HG03280 (cell line): ENCODE measurements at regions not wholly inside any gene's neighbourhood (a gene's known extent, or its start where the extent isn't known, plus 50 kb on each side); places are given as distances from the start of the nearest gene placed in this dataset.

Source experiments
- ATAC-seq: cut with Tn5 transposase; IDR thresholded peaks from one replicate; pipeline ENCODE4 v1.9.1; 2021; ENCODE audit warnings: mild to moderate bottlenecking, moderate library complexity; ENCODE audit not compliant: unreplicated experiment

DNA sequence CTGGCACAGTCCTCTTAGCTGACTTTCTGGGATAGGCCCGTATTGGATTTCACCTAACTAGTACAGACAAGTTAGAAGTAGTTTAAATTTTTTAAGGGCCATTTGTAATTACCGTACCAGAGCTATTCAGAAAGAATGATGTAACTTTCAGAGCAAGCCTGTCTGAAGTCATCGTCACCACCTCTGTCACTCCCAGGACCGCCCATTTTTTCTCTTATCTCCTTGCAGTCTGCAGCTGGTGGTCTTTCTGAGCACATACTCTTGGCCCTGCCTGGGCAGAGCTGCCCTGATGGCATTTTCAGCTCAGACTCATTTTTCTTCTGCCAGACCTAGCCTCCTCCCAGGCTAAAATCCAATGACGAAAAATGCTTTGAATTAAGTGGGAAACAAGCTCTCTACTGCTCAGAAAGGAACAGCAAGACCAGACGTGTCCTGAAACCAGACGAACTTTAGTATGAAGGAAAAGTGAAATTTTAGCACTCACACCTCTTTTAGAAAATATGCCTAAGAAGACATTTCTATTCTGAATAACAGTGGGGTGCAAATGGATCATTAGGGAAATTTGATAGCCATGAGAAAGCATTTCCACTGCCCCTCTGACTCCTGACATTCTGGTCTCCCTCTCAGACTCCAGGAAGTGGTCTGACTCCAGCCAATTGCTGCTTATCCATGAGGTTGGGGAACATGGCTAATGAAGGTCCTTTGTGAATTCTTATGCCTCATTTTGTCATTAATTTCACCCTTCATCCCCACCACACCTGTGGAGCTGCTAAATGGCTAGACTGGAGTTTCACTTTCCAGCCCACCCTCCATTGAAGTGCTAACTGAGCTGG is 162.4 kb upstream of the GYPA start:
- ATAC-seq = no peak

DNA sequence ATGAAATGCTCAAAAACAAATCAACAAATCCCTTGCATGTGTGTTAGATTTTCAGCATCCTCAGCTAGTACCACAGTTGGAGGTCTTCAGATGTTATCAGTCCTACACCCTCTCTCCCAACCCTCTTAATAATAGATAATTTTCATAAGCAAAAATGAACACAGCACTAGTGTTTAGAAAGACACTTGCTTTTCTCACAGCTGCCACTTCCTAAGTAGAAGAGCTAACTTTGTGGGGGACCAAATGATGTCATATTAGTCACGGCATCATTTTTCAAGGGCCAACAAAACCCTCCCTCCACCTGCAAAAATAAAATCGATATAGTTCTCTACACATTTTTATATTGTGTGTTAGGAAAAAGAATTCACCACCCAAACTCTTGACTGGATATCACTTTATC is 163.5 kb upstream of the GYPA start:
- no peak for ATAC-seq

DNA sequence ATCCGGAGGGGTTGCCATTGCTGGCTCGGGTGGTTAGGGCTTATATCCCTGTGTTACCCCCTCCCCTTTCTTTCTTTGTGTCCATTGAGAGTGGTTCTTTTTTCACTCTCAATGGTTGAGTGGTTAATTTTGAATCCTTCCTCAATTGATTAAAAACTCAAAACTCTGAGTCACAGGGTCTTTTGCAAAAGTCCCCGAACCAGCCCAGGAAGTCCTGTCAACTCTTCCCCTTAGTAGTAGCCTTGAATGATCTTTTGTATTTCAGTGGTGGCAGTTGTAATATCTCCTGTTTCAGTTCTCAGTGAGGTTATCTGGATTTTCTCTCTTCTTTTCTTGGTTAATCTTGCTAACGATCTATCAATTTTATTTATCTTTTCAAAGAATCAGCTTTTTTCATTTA is 170.0 kb upstream of the GYPA start:
- no peak for ATAC-seq

DNA sequence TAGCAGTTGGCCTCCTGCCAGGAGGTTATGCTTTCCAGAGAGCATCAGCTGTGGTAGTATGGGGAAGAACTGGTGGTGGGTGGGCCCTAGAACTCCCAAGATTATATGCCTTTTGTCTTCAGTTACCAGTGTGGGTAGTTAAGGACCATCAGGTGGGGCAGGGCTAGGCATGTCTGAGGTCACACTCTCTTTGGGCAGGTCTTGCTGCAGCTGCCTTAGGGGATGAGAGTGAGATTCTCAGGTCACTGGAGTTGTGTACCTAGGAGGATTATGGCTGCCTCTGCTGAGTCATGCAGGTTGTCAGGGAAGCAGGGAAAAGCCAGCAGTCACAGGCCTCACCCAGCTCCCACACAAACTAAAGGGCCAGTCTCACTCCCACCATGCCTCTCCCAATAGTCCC is 172.9 kb upstream of the GYPA start:
- no peak for ATAC-seq

DNA sequence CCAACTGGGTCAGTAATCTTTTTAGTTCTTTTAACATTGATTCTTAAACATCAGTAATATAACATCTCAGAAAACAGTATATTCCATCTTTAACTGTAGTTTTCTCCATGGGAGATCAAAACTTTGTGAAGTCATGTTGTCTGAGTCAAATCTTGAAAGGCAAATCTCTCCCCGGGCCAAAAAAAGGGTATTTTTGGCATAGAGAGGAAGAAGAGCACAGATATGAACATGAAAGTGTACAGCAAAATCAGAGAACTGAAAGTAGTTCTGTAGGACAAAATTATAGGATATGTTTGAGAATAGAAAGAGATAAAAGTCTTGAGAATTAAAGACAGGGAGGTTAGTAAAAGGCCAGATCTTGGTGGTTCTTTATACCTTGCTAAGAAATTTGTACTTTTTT is 176.4 kb upstream of the GYPA start:
- ATAC-seq = no peak

DNA sequence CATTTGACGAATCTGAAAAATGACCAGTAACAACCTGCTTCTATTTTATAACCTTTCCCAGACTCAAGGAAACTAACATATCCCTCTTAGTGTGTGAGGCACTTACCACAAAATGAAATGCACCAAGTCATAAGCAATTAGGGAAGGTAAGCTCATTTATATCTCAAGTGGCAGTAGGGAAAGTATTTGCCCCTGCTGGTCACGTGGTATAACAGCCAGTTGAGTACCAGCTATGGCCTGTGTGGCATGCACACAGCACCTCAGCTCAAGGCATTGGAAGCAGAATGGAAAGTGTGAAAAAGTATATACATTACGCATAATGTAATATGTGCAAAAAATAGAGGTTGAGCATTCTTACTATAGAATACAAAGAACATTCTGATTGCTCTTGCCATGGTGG is 178.3 kb upstream of the GYPA start:
- ATAC-seq = no peak

DNA sequence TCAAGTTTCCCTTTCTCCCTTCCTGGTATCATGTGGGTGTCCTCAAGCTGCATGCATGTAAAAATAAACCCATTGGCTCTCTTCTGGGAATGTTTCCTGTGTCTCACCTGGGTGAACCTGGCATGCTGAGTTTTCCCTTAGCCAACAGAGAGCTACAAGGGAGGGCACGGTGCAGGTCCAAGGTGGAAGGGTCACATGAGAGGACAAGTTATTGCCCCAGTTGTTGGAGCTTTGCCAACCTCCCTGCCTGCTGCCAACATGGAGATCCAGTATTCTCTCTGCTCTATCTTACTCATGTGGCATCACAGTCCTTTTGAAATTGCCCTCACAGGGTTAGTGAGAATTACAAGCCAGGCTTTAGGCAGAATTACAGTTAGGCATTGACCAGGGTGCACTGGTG is 196.1 kb upstream of the GYPA start:
- ATAC-seq = no peak

DNA sequence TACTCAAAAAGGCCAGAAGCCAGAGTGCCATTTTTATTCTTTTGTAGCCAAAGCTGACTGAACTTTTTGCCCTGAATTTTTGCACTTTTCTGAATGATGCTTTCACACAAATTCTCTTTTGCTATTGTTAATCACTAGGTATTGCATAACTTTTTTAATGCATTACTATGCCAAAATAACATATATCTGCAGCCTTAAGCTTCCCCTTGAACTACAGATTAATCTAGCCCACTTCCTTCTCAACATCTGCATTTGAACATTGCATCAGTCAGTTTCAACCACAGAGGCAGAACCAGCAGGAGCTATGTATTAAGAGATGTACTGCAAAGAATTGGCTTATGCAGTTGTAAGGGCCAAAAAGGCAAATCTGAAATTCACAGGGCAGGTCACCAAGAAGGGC is 197.6 kb upstream of the GYPA start:
- ATAC-seq = peak; percentile 51

DNA sequence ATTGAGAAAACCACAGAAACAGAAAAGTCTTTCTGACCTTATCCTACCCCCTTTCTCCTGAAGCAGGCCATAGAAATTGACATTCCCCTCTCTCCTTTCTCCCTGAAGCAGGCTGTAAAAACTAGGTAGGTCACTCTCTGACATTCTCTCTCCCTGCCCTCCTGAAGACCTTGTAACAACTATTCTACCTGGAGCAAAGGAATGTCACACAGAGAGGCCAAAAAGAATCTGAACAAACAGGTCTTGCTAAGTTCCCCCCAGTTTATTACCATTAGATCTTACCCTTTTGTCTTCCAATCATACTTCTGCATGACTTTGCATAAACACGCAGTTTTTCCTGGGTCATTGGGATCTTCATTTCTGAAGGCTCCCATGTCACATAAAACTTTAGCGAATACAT is 198.3 kb upstream of the GYPA start:
- ATAC-seq = no peak

DNA sequence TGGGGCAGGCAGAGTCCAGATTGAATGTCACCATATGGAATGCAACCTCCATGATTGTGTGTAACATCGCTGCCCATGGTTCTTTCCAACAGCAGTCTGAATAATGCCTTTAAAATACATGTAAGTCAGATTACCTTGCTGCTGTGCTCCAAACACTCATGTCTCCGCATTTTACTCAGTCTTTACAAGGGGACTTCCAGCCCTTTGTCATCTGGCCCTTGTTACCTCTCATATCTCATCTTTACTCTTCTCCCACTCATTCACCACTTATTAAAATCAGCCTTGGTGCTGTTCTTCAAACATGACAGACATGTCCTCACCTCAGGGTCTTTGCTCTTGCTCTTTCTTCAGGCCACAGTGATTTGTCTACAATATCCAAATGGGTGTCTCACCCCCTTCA is 200.4 kb upstream of the GYPA start:
- no peak for ATAC-seq

DNA sequence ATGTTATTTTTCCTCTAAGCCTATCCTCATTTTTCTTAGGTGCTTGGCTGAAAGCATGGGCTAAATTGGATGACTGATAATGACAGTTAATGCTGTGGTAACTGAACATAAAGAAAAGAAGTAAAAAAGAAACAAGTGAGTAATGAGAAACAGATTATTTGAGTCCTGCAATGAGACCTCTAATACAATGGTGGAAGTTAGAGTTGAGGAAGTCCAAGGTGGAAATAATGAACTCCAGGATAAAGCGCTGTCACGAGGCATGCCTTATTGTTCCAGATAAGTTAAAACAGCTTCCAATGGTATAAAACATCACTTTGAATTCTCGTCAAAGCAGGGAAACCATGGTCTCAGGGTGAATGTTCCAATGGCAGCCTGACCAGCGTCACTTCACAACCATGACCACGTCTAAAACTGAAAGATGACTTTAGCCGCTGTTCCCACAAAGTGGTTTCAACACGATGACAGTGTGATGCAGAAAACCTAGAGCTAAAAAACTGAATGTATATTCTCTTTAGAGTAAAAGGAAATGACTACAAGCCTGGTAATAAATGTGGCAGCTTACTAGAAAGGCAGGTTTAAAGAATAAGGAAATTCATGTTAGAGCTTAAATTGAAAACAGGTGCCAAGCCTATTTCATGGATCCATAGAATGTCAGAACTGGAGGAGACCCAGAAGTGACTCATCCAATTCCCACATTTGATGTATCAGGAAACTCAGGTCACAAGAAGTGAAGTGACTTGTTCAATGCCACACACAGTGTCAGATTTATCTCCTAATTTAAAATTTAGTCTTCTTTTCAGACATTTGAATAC is 202.6 kb upstream of the GYPA start:
- peak; percentile 74 for ATAC-seq

DNA sequence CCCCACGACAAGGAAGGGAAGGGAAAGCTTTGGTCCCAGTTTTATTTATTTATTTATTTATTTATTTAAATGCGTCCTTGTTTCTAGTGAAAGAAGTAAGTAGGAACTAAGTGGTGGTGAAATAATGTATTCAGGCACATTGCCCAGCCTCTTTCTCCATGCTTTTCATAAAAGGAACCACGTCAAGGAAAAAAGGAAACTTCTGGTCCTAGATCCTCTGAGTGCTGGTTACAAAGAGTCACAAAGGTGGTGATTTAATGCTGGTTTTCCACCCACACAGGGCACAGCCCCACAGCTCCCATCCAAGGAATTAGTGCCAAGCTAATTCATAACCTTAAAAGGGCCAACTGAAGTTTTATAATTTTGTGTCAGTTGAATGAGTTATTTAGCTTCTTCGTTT is 206.6 kb upstream of the GYPA start:
- ATAC-seq = no peak

DNA sequence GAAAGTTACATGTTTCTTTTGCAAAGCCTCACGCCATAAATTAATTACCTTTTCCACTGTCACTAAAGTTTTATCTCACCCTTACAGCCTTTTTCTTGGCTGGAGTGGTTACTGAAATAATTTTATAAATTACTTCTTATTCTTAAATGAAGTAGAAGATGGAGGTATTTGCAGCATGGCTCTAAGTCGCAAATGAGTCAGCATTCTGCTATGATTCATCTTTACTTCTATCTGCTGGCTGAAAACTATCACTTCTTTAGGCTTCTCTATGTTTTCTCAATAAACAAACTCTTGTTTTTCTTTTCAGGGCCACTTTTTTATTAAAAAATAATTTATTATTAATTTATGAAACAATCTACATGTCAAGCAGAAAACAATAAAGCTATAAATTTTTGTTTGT is 210.2 kb upstream of the GYPA start:
- no peak for ATAC-seq

DNA sequence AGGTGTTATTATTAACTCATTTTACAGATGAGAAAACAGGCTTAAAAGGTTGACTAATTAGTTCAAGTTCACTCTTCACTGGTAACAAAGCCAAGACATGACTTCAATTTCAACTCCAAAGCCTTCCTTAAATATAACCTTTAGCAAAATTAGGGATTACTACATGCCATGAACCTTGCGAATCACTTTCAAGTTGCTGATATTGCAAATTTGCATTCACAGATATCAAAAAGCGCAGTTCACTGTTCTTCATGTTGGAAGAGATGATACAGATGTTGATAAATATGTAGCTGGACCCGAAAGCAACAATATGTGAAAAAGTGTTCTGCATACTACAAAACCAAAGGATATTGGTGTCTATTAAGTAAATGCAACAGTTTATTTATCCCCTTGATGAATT is 210.8 kb upstream of the GYPA start:
- no peak for ATAC-seq

DNA sequence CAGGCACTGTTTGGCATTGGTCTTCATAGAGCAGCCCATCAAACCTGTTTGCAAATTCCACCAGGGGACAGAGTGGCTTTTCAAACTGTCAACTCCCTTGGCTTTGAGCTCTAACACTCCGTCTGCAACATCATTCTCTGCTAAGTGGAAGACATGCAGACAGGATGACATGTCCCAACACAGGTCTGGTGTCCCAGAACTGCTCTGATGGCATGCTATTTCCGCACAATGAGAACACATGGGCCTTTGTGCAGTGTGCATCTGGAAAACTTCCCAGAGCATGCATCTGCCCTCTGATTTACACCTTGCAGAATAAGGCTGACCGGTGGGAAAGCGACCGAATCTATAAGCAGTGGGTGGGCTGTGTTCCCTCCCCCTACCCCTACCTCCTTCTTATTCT is 212.8 kb upstream of the GYPA start:
- no peak for ATAC-seq

DNA sequence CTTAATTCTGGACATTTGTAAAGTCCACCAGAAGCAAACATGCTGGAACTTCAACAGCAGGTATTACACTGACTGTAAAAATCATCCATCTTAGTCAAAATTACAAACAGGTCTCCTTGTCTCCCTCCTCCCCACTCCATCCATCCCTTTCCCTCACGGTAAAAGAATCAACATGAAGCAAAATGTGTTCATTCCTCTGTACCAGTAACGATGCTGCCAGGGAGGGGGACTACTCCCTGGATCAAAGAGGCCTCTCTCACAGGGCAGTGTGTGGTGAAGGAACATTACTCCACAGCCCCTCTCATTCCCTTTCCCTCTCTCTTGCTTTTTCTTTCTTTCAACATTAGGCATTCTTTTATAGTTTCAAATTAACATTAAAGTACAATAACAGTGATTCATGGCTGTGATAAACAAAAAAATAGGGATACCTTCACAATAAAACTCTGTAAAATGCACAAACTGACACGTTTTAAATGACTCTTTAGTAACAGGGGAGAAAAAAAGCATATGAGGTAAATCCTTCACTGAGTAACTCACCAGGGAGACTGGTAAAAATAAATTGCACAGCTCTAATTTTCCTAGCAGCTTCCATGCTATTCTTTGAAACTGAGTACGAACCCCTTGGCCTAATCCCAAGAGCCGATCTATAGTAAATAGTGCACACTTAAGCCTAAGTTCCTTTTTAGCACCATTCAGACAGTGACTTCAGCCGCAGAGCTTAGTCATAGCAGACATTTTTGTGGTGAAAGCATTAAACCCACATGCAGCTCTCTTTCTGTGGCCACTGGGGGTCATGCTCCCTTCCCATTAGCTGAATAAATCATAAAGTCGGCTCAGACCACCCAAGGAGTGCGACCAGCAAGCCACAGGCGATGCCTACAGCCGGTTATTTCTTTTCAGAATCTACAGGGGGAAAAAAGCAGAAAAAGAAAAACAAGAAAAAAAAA is 215.6 kb upstream of the GYPA start:
- ATAC-seq = peak; percentile 96

DNA sequence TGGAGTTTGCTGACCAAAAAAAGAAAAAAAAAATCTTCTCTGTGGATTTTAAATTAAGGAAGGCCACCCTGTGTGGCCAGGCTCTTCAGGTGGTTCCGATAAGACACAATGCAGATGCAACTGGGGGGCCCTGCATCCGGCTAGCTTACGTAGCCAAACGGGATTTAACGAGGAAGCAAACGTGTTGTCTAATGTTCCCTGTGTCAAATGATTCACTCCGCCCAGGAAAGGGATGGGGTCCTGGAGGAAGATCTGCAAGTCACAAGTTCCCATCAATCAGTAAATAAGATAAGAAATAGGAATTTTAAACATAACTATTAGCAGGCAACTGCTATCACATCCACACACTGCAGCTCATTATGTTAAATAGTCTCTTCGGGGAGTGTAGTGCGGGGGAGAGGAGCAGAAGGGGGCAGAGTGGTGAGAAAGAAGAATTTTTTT is 216.4 kb upstream of the GYPA start:
- ATAC-seq = no peak

DNA sequence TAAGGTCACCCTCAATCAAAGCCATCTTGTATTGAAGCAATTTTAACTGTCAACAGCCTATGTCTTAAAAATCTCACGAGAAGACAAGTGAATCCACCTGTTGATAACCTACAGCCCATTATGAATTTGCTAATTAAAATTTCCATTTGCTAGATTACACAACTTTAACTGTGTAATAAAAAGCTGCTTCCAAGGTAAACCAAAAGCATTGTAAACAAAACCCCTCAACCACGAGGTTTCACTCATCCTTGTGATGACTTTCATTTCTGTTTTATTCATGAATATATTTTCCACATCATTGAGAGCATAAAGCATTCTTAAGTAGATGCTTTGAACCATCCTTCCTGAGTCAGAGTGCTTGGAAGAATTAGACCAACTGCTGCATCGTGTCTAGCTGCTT is 217.5 kb upstream of the GYPA start:
- ATAC-seq = no peak

DNA sequence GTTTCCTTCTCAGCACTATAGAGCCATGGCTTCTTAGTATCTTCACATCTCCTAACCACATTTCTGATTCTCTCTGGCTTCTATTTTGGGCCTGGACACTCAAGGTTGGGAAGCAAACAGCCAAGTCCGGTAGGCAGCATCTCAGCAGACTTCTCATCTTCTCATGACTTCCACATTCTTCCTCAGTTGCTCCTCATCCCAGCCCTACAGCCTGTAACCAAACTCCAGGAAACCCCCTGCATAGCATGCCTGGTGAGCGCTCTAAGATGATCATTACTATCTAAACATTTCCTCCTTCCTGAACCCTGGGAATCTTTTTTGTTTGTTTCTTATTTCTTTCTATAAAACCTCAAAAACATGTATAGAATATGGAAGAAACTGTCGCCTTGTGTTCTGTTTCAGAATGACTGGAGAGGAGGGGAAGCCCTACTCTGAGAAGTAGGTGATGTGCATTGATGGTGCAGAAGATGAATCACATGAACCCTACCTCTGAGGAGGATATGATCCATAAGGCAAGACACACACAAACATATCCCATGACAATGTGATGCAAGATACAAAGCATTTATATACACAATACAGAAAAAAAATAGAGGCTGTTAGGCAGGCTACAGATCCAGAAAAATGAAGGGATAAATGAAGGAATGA is 219.8 kb upstream of the GYPA start:
- ATAC-seq = no peak

DNA sequence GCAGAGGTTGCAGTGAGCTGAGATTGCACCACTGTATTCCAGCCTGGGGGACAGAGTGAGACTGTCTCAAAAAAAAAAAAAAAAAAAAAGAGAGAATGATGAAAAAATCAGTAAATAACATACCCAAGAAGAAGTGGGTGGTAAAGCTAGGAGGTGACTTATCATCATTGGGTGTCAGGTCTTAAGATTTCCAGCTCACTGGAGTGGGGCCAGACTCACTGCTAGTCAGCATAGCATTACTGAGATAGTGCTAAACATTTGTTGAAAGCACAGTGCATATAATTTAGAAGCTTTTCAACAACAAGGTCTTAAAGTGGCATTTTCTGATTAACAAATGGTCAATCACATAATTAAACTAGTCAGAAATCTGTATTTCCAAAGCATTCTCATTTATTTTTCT is 221.8 kb upstream of the GYPA start:
- ATAC-seq = no peak

DNA sequence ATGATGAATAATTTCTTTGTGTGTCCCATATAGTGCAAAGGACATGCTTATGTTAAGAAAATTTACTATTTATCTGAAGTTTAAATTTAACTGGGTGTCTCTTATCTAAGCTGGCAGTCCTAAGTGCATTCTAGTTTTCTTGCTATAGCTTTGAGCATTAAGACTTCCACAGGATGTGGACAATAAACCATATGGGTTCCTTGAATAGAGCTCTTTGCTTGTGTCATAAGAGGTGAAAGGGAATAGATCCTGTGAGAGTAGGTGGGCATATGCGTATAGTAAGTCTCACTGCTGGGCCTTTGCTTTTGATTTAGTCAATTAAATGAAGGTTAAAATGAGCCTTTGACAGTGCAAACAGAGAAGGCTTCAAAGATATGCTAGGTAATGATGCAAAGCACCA is 223.4 kb upstream of the GYPA start:
- ATAC-seq = no peak
